Superior temporal gyrus (tissue), 1 donor: ENCODE measurements at regions not wholly inside any gene's neighbourhood (a gene's known extent, or its start where the extent isn't known, plus 50 kb on each side); places are given as distances from the start of the nearest gene placed in this dataset.
A peak's percentile ranks its signal among the peaks of the same experiment; 100 is the strongest.
"Not testable (repeated sequence)": the region's sequence is repeated elsewhere in the genome, so short reads cannot be mapped to it uniquely, and the experiment has no call there.

ENCODE experiments used
- DNase-seq: peaks from one replicate; pipeline ENCODE4 v3.0.0-alpha.2; 2016; ENCODE audit errors: extremely low spot score

GRCh38 chr3:124634210-124635168 lies 95.8 kb upstream of the UMPS start:
- no peak for DNase-seq

GRCh38 chr3:124635169-124635539 lies 95.1 kb upstream of the UMPS start:
- DNase-seq, result no peak

GRCh38 chr3:124636101-124636862 lies 94.0 kb upstream of the UMPS start:
- DNase-seq, result no peak

GRCh38 chr3:124636863-124637296 lies 93.4 kb upstream of the UMPS start:
- DNase-seq, result no peak

- no peak for DNase-seq
Measured at GRCh38 chr3:124639406-124640237, 90.6 kb upstream of the UMPS start.

- no peak for DNase-seq
Measured at GRCh38 chr3:124640635-124641306, 89.5 kb upstream of the UMPS start.

GRCh38 chr3:124643453-124643852 lies 86.8 kb upstream of the UMPS start:
- no peak for DNase-seq

- DNase-seq, result not testable (repeated sequence)
Measured at GRCh38 chr3:124646186-124646585, 84.1 kb upstream of the UMPS start.

- DNase-seq, result no peak
Measured at GRCh38 chr3:124648551-124648950, 81.7 kb upstream of the UMPS start.

- no peak for DNase-seq
Measured at GRCh38 chr3:124650798-124651197, 79.5 kb upstream of the UMPS start.

GRCh38 chr3:124651416-124651815 lies 78.8 kb upstream of the UMPS start:
- not testable (repeated sequence) for DNase-seq

- no peak for DNase-seq
Measured at GRCh38 chr3:124652009-124652408, 78.2 kb upstream of the UMPS start.

GRCh38 chr3:124653071-124653796 lies 77.0 kb upstream of the UMPS start:
- peak; percentile 35 for DNase-seq

GRCh38 chr3:124653797-124654469 lies 76.3 kb upstream of the UMPS start:
- no peak for DNase-seq

- no peak for DNase-seq
Measured at GRCh38 chr3:124654470-124654845, 75.8 kb upstream of the UMPS start.

GRCh38 chr3:124656531-124656930 lies 73.7 kb upstream of the UMPS start:
- no peak for DNase-seq

- DNase-seq, result no peak
Measured at GRCh38 chr3:124657138-124657537, 73.1 kb upstream of the UMPS start.

GRCh38 chr3:124658270-124658669 lies 72.0 kb upstream of the UMPS start:
- DNase-seq, result no peak

- DNase-seq, result no peak
Measured at GRCh38 chr3:124659175-124659574, 71.1 kb upstream of the UMPS start.

GRCh38 chr3:124660599-124660998 lies 69.7 kb upstream of the UMPS start:
- DNase-seq, result no peak
